ENCODE measurements at regions not wholly inside any gene's neighbourhood (a gene's known extent, or its start where the extent isn't known, plus 50 kb on each side); places are given as distances from the start of the nearest gene placed in this dataset.
"Not testable (repeated sequence)": the region's sequence is repeated elsewhere in the genome, so short reads cannot be mapped to it uniquely, and the experiment has no call there.

DNA sequence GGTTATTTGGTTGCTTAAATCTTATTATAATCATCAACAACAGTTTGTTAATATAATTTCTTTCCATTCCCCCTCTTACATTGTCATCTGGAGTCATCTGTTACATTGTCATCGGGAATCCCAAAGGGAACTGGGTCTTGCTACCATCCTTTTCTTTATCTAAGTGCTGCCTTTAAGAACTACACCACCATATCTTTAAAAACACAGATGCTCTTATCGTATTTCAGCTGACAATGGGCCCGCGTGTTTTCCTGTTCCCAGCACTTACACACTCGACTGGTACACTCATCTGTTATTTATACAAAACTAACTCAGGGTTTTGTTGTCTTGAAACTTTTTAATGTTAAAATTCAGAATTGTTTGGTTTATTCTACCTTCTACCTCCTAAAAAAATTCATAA lies 256.2 kb upstream of the MGMT start:
- no peak for DNase-seq (ENCODE audit: extremely low read depth in 1 of 2, low read depth in 1 of 2)

DNA sequence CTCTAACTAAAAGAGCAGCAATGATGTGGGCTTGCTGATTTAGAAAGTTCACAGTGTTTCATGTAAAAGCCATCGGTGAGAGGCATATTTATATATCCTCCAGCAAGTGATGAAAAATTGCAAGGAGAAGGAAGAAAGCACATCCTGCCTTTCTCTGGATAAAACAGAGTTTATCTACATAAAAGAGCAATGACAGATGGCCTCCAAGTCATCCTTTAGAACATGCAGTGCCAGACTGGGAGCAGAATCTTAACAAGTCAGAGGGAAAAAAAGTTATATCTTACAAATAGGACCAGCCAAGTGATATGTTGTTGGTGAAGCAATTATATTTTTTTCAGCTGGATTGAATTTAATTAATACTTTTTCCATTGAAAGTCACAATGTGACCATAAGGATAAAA lies 253.8 kb upstream of the MGMT start:
- no peak for DNase-seq (ENCODE audit: extremely low read depth in 1 of 2, low read depth in 1 of 2)

DNA sequence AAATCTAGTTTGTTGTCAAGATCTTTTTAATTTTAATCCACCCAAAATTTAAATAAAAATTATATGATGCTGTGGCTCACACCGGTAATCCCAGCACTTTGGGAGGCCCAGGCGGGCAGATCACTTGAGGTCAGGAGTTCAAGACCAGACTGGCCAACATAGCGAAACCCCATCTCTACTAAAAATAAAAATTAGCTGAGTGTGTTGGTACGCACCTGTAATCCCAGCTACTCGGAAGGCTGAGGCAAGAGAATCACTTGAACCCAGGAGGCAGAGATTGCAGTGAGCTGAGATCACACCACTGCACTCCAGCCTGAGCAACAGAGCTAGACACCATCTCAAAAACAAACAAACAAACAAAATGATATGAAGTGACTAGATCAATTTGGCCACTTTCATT lies 253.0 kb upstream of the MGMT start:
- DNase-seq (ENCODE audit: extremely low read depth in 1 of 2, low read depth in 1 of 2): not testable (repeated sequence)

DNA sequence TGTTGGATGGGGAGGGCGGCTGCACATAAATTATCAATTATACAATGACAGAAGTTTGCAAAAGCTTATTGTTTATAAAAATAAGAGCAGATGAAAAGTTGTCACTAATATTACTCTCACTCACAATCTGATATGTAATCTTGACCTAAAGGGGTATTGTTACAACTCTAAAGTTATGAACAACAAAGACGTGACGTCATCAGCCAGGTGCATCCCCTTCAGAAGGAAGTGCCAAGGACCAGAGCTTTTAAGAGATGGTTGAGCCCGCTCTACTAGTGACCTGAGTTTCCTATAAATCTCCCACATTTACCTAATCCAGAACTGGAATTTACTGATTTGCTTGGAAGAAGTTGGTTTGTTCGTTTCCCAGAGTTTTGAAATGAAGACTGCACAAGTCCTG lies 247.7 kb upstream of the MGMT start:
- DNase-seq (ENCODE audit: extremely low read depth in 1 of 2, low read depth in 1 of 2): no peak

DNA sequence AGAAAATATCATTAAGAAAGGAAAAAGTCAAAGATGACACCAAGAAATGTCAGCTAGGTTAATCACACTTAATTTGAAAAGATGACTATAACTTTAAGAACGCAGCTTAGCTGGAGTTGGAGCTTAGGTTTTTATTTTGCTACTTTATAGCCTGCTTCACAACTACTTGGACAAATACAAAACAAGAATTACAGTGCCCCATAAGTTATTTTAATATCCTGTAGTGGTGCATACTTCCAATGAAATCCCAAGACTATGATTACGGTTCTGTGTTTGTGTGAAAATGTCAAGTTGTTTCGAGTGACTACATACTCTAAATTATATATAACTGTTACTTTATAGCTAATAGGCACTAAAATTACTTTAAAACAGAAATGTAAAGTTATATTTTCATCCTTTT lies 244.6 kb upstream of the MGMT start:
- DNase-seq (ENCODE audit: extremely low read depth in 1 of 2, low read depth in 1 of 2): no peak

DNA sequence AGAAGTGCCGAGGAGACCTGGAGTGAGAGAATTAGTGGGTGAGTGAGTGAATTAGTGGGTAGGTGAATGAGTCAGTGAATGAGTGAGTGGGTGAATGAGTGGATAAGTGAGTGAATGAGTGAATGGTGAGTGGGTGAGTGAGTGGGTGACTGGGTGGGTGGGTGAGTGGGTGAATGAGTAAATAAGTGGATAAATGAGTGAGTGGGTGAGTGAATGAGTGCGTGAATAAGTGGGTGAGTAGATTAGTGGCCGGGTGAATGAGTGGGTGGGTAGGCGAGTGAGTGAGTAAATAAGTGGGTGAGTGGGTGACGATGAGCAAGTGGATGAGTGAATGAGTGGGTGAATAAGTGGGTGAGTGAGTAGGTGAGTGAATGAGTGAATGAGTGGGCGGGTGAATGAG lies 243.7 kb upstream of the MGMT start:
- DNase-seq (ENCODE audit: extremely low read depth in 1 of 2, low read depth in 1 of 2): no peak

DNA sequence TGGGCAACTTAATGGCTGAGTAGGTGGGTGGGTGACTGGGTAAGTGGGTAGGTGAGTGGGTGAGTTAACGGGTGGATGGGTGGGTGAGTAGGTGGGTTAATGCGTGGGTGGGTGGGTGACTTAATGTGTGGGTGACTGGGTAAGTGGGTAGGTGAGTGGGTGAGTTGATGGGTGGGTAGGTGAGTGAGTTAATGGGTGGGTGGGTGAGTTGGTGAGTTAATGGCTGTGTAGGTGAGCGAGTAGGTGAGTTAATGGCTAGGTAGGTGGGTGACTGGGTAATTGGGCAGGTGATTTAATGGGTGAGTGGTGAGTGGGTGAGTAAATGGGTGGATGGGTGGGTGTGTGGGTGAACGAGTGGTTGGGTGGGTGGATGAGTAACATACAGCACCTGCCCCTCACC lies 243.0 kb upstream of the MGMT start:
- DNase-seq (ENCODE audit: extremely low read depth in 1 of 2, low read depth in 1 of 2): no peak

DNA sequence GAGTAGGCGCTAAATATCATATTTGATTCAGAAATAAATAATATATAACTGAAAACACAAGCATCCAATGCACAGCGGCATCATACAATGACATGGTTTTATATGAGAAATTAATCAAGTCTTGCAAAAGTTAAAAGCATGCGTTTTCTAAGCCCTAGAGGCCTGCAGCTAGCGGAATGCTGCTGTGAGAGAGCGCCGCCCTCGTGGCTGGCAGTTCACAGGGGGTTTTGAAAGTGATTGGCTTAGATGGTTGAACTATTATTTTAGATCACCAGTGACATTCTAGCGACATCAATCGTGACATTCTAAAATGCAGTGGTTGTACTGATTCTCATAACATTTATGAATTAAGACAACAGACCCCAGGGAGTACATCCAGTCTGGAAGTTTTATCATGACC lies 235.2 kb upstream of the MGMT start:
- DNase-seq (ENCODE audit: extremely low read depth in 1 of 2, low read depth in 1 of 2): no peak

DNA sequence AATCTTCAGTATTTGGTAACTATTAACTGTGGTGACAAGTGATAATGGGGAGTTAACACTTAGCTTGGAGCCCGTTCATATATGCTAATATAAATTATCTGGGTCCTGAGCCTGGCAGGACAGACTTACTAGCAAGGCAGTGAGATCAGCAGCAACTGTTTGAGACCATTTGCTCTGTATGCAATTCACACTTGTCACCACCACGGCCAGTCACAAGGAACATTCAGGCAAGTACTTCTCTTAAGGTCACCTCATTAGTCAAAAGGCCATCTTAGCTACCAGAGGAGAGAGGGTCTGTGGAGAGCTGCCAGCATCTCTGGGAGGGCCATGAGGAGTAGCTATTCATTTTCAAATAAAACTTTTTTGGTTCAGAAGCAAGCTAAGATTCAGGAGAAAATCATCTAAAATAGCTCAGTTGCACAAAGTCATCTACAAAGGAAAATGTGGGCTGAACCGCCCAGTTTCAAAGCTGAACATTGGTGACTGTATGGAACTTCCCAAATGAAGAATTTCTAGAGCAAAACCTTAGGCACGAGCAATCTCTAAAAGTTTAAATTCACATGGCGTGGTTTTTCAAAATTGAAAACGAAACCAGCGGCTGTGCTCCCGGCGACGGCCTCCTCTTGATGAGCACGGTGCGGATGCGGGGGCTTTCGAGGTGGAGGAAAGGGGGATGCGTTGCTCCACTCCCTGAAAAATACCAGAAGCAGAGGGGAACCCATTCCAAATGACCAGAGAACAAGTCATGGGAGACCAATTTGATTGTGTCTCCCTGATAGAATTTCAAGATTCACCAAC lies 233.5 kb upstream of the MGMT start:
- no peak for DNase-seq (ENCODE audit: extremely low read depth in 1 of 2, low read depth in 1 of 2)

DNA sequence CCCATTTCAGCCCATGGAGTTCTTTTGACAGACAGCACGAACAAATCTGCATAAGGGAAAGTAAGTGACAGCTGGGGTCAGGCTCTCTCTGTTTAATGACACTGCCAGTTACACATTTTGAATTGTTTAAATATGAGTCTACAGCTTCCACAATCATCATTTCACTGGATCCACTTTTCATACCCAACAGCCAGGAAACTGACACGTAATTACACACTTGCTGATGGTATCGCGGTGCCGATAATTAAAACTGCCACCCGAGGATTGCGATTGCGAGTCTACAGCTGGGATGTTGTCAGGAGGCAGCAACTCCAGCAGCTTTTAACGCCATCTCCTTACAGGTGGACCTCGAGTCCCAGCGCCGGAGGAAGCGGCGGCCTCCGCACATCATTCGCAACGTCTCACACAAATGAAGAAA lies 230.8 kb upstream of the MGMT start:
- no peak for DNase-seq (ENCODE audit: extremely low read depth in 1 of 2, low read depth in 1 of 2)

DNA sequence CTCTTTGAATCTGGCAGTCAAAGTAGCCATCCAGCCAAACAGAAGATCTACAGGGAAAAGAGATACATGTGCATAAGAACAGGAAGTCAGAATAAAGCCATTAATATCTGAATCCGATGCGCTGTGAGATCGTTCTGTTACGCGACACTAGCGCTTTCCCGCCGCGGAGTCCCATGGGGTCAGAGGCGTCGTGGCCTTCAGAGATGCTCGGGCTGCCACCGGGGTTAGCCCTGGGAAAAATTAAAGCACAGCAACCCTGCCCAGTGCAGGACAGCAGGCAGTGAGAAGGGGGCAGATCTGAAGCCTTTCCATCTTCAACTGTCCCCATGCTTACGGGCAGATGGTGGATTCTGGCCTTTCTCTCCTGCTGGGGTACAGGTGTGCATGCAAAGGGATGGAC lies 225.6 kb upstream of the MGMT start:
- no peak for DNase-seq (ENCODE audit: extremely low read depth in 1 of 2, low read depth in 1 of 2)

DNA sequence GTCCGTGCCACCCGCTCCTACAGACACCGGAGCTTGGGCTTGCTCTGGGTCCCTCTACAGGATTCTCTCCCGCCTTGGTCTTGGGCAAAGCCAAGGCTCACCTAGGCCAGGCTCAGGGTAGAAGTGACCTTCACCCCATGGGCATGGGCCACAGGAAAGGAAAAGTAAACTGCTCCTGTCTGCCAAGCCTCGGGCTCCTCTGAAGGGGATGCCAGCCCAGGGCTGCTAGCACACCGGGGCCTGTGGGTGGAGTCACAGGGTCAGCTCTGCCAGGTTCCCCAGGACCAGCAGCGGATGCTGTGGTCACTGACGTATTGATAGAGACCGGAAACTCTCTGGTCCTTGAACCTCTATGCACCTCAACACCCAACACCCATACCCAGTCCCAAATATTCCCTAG lies 222.7 kb upstream of the MGMT start:
- no peak for DNase-seq (ENCODE audit: extremely low read depth in 1 of 2, low read depth in 1 of 2)

DNA sequence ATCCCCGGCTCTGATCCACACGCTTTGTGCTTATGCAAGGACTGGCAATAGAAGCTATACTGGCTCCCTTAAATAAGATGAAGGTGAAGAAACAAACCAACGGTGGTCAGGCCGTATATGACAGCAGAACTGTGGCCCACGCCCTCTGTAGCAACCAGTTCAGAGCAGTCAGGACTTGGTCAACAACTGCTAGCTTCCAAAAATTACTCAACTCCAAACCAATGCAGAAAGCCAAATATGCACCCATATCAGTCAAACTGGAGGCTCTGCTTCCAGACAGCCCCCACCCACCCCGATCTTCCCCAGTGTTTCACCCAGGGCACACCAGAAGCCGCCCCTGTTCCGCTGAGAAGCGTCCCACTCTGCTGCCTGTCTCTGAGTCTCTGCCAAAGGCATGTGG lies 222.3 kb upstream of the MGMT start:
- no peak for DNase-seq (ENCODE audit: extremely low read depth in 1 of 2, low read depth in 1 of 2)

DNA sequence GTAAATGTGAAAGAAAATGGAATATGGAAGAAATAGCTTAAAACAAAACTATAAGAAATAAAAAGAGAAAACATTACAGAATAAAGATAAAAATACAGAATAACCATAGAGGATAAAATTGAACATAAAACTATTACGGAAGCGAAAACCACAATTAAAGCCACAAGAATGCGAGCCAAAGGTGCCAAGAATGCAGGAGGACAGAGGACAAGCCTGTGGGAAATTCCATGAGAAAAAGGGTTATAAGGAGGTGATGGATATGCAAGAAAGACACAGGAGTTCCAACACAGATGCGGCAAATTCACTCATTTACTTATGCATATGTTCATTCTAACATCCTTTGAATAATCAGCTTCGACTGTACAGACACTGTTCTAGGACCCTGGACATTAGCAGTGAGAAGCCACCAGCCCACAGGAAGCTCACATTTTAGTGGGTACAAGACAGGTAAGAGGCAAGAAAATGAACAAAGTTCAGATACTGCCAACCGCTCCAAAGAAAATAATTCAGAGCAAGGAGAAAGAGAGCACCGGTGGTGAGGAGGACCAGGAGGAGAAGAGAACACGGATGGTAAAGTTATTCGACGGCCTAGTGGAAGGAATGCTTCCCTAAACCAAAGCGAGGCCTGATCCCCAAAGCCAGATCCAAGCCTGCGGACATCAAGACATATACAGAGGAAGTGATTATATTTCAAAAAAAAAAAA lies 213.7 kb upstream of the MGMT start:
- DNase-seq (ENCODE audit: extremely low read depth in 1 of 2, low read depth in 1 of 2): no peak

DNA sequence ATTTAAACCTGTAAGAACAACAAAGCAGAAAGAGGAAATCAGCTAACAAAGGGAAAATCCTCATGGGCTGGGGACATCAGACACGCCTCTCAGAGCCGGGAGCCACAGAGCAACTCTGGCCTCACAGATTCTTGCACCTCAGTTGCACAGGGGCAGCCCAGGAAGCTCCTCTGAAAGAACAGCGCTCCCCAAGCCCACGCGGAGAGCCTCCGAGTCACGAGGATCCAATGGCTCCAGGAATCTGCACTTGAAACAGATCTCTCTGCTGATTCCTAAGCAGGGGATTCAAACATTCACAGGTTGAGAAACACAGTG lies 213.2 kb upstream of the MGMT start:
- DNase-seq (ENCODE audit: extremely low read depth in 1 of 2, low read depth in 1 of 2): no peak

DNA sequence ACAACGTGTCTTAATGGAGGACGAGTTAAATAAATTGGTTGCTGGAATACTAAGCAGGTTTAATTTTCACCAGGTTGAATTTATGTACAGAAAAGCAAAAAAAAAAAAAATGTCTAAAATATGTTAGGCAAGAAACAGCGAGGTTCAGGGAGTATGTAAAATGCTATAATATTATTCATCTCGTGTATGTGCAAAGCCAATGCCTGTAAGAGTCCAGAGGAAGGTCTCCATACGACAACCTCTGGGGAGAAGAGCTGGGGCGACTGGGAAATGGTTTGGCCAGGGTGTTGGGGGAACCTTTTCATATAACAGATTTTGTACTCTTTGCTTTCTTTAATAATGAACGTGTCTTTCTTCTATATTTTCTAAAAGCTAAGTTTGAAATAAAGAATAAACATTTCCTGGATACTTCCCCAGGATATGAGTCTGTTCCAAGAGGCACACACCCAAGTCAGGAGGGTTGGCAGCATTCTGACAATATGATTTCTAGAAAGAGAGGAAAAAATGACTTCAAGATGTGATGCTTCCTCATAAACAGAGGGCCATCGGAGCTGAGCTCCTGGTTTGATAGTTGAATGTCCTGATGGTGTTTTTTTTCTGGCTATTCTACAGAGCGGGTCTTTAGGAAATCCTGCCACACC lies 208.6 kb upstream of the MGMT start:
- no peak for DNase-seq (ENCODE audit: extremely low read depth in 1 of 2, low read depth in 1 of 2)

DNA sequence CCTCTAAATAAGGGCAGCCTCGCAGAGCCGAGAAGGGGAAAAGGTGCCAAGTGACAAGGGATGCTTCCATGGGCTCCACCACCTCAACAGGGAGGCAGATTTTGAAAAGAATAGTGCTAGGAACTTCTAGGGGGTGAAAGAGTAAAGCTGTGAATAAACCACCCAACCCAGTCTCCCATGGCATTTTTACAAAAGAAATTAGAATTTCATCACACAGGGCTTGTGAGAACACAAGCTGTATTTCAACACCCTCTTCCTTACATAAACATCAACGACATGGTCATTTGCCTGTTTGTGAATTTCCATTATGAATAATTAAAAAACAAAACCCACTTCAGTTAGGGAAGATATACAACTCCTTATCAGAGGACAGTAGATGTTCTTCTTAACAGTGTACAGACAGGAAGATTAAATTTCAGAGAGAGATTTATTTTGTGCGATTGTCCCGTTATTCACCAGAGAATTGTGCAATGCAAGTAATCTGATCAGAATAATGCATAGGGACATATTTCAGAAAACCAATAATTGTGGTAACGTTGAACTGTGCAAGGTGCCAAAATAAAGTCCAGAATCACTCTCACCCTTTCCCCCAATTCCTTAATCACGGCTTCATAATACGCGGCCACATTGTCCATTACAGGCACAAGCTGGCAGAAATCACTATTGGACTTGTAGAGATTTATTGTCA lies 207.8 kb upstream of the MGMT start:
- no peak for DNase-seq (ENCODE audit: extremely low read depth in 1 of 2, low read depth in 1 of 2)

DNA sequence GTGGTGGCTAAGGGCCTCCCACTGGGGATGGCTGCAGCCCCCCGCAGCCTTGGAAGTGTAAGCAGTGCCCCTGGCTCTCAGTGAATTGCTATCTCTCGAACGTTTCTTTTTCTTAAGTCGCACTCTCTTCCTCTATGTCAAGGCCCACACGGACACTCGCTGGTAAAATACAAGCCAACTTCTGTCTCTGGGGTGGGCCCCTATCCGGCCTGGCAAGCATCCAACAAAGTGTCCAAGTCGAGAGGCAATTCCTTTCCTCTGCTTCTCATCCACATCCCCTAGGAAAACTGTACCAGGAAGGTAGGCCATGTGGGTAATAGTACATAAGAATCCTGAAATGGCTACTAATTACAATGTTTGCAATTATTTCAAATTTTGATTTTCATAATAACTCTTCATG lies 194.9 kb upstream of the MGMT start:
- no peak for DNase-seq (ENCODE audit: extremely low read depth in 1 of 2, low read depth in 1 of 2)

DNA sequence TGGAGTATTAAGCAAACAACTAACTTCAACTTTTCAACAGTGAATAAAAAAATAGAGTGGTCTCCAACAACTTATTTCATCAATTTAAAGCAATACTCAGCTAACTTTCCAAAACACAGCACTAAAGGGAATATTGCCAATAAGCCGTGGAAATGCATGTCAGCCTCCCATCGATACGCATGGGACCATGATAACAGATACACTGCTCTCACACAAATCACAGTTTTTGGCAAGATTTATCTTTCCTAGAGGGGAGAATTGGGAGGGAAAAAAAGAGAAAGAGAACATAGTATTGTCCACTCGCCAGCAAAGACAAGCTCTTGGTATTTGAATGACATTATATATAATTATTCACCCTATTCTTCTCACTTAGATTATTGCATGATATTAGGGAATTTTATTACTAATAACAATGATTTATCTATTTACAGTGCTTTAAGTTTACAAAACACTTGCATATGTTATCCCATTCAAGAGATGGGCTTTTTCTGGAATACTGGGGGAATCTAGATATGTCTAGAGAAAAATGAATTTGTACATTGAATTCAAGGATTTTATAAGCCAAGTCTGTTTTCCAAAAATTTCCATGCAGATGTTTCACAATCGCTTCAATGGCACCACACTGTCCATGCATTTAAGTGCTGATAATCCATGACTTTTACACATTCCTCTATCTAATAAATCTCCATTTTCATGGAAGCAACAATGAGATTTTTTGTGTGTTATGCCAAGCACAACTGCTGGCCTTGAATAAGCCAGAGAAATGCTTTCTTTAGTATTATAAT lies 194.0 kb upstream of the MGMT start:
- no peak for DNase-seq (ENCODE audit: extremely low read depth in 1 of 2, low read depth in 1 of 2)

DNA sequence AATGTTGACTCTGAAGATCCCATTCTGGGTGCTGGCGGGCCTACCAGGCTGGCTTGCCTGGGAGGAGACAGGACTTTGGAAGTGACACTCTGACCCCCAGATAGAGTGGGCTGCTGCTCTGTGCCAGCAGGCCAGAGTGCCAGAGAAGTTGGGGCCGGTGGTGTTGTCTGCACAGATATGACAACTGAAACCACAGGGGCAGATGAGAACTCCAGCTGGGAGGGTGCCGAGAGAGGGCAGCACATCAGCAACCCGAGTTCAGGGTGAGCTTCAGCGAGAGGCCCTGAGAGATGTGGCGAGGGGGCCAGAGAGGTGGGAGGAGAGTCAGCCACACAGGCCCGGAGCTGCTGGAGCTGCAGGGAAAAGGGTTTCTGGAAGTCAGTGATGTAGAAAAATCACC lies 193.2 kb upstream of the MGMT start:
- no peak for DNase-seq (ENCODE audit: extremely low read depth in 1 of 2, low read depth in 1 of 2)

All from stimulated activated CD8-positive, alpha-beta memory T cell treated with anti-CD3 and anti-CD28 coated beads, Interleukin-7, amount 100 ng/mL, for 48 hours (primary cell).